ENCODE measurements at regions not wholly inside any gene's neighbourhood (a gene's known extent, or its start where the extent isn't known, plus 50 kb on each side); places are given as distances from the start of the nearest gene placed in this dataset.

GRCh38 chr7:13309535-13309934, 622.1 kb downstream of the ARL4A start:
- peaks cover 27% of the 10 kb centered on the region for H3K9me3 ChIP-seq (ENCODE audit: control insufficient read depth, low read length)
- no peak overlapping the region for H3K4me3 ChIP-seq (ENCODE audit: extremely low read depth, insufficient read depth, low read length, poor library complexity, severe bottlenecking)
- H3K4me1 ChIP-seq (ENCODE audit: control insufficient read depth, insufficient read depth, low read length, poor library complexity, severe bottlenecking), result no peaks in the 10 kb centered on the region
- H3K27ac ChIP-seq (ENCODE audit: low read depth, low read length, severe bottlenecking), result no peak overlapping the region
- H3K36me3 ChIP-seq (ENCODE audit: control insufficient read depth, insufficient read depth, low read length), result no peaks in the 10 kb centered on the region

GRCh38 chr7:13312307-13312706, 624.9 kb downstream of the ARL4A start:
- Histone ChIP-seq H3K36me3 (ENCODE audit: control insufficient read depth, insufficient read depth, low read length) (no peaks in the 10 kb centered on the region), H3K4me3 (ENCODE audit: extremely low read depth, insufficient read depth, low read length, poor library complexity, severe bottlenecking) (no peak overlapping the region), H3K27ac (ENCODE audit: low read depth, low read length, severe bottlenecking) (no peak overlapping the region), H3K9me3 (ENCODE audit: control insufficient read depth, low read length) (peaks cover 31% of the 10 kb centered on the region), H3K4me1 (ENCODE audit: control insufficient read depth, insufficient read depth, low read length, poor library complexity, severe bottlenecking) (no peaks in the 10 kb centered on the region)
- WGBS, 2 experiments (ENCODE audit: insufficient coverage in 2 of 2), result no CpG with 5 or more reads among the region's 5 CpGs

- Histone ChIP-seq H3K4me1 (ENCODE audit: control insufficient read depth, insufficient read depth, low read length, poor library complexity, severe bottlenecking) (no peaks in the 10 kb centered on the region), H3K9me3 (ENCODE audit: control insufficient read depth, low read length) (no peaks in the 10 kb centered on the region), H3K36me3 (ENCODE audit: control insufficient read depth, insufficient read depth, low read length) (no peaks in the 10 kb centered on the region), H3K27ac (ENCODE audit: low read depth, low read length, severe bottlenecking) (no peak overlapping the region), H3K4me3 (ENCODE audit: extremely low read depth, insufficient read depth, low read length, poor library complexity, severe bottlenecking) (no peak overlapping the region)
These were observed 632.9 kb downstream of the ARL4A start for GRCh38 chr7:13320333-13320732.

- H3K4me3 ChIP-seq (ENCODE audit: extremely low read depth, insufficient read depth, low read length, poor library complexity, severe bottlenecking), result no peak overlapping the region
- WGBS, 2 experiments (ENCODE audit: insufficient coverage in 2 of 2), result no CpG with 5 or more reads among the region's 2 CpGs
These were observed 633.9 kb downstream of the ARL4A start for GRCh38 chr7:13321316-13321715.

GRCh38 chr7:13322126-13322525, 634.7 kb downstream of the ARL4A start:
- WGBS, 2 experiments (ENCODE audit: insufficient coverage in 2 of 2), result 29% methylated on average over 1 of the region's 5 CpGs; no CpG with 5 or more reads in 1 of the 2 experiments
- H3K4me3 ChIP-seq (ENCODE audit: extremely low read depth, insufficient read depth, low read length, poor library complexity, severe bottlenecking), result no peak overlapping the region

More at GRCh38 chr7:13321316-13321715, 633.9 kb downstream of the ARL4A start:
- Histone ChIP-seq H3K27ac (ENCODE audit: low read depth, low read length, severe bottlenecking) (no peak overlapping the region), H3K4me1 (ENCODE audit: control insufficient read depth, insufficient read depth, low read length, poor library complexity, severe bottlenecking) (no peaks in the 10 kb centered on the region), H3K9me3 (ENCODE audit: control insufficient read depth, low read length) (no peaks in the 10 kb centered on the region), H3K36me3 (ENCODE audit: control insufficient read depth, insufficient read depth, low read length) (no peaks in the 10 kb centered on the region)

GRCh38 chr7:13327669-13328068, 640.2 kb downstream of the ARL4A start:
- Histone ChIP-seq H3K36me3 (ENCODE audit: control insufficient read depth, insufficient read depth, low read length) (no peaks in the 10 kb centered on the region), H3K4me3 (ENCODE audit: extremely low read depth, insufficient read depth, low read length, poor library complexity, severe bottlenecking) (no peak overlapping the region), H3K27ac (ENCODE audit: low read depth, low read length, severe bottlenecking) (no peak overlapping the region), H3K4me1 (ENCODE audit: control insufficient read depth, insufficient read depth, low read length, poor library complexity, severe bottlenecking) (no peaks in the 10 kb centered on the region), H3K9me3 (ENCODE audit: control insufficient read depth, low read length) (no peaks in the 10 kb centered on the region)
- 70 to 71% methylated on average over 1 of the region's 1 CpG for WGBS, 2 experiments (ENCODE audit: insufficient coverage in 2 of 2)

More at GRCh38 chr7:13322126-13322525, 634.7 kb downstream of the ARL4A start:
- Histone ChIP-seq H3K9me3 (ENCODE audit: control insufficient read depth, low read length) (no peaks in the 10 kb centered on the region), H3K36me3 (ENCODE audit: control insufficient read depth, insufficient read depth, low read length) (no peaks in the 10 kb centered on the region), H3K4me1 (ENCODE audit: control insufficient read depth, insufficient read depth, low read length, poor library complexity, severe bottlenecking) (no peaks in the 10 kb centered on the region), H3K27ac (ENCODE audit: low read depth, low read length, severe bottlenecking) (no peak overlapping the region)

- no peak overlapping the region for H3K27ac ChIP-seq (ENCODE audit: low read depth, low read length, severe bottlenecking)
- no peaks in the 10 kb centered on the region for H3K36me3 ChIP-seq (ENCODE audit: control insufficient read depth, insufficient read depth, low read length)
- no peak overlapping the region for H3K4me3 ChIP-seq (ENCODE audit: extremely low read depth, insufficient read depth, low read length, poor library complexity, severe bottlenecking)
- no peaks in the 10 kb centered on the region for H3K4me1 ChIP-seq (ENCODE audit: control insufficient read depth, insufficient read depth, low read length, poor library complexity, severe bottlenecking)
- no CpG with 5 or more reads among the region's 1 CpG for WGBS, 2 experiments (ENCODE audit: insufficient coverage in 2 of 2)
- H3K9me3 ChIP-seq (ENCODE audit: control insufficient read depth, low read length), result no peaks in the 10 kb centered on the region
These were observed 645.9 kb downstream of the ARL4A start for GRCh38 chr7:13333371-13333770.

- no CpG with 5 or more reads among the region's 4 CpGs for WGBS, 2 experiments (ENCODE audit: insufficient coverage in 2 of 2)
- Histone ChIP-seq H3K9me3 (ENCODE audit: control insufficient read depth, low read length) (no peaks in the 10 kb centered on the region), H3K4me3 (ENCODE audit: extremely low read depth, insufficient read depth, low read length, poor library complexity, severe bottlenecking) (no peak overlapping the region), H3K36me3 (ENCODE audit: control insufficient read depth, insufficient read depth, low read length) (no peaks in the 10 kb centered on the region), H3K4me1 (ENCODE audit: control insufficient read depth, insufficient read depth, low read length, poor library complexity, severe bottlenecking) (no peaks in the 10 kb centered on the region), H3K27ac (ENCODE audit: low read depth, low read length, severe bottlenecking) (no peak overlapping the region)
These were observed 648.8 kb downstream of the ARL4A start for GRCh38 chr7:13336227-13336626.

GRCh38 chr7:13352677-13353076, 636.8 kb downstream of the ETV1 start:
- no peak overlapping the region for H3K27ac ChIP-seq (ENCODE audit: low read depth, low read length, severe bottlenecking)
- no peaks in the 10 kb centered on the region for H3K4me1 ChIP-seq (ENCODE audit: control insufficient read depth, insufficient read depth, low read length, poor library complexity, severe bottlenecking)
- H3K9me3 ChIP-seq (ENCODE audit: control insufficient read depth, low read length), result no peaks in the 10 kb centered on the region
- no peaks in the 10 kb centered on the region for H3K36me3 ChIP-seq (ENCODE audit: control insufficient read depth, insufficient read depth, low read length)
- WGBS, 2 experiments (ENCODE audit: insufficient coverage in 2 of 2), result no CpG with 5 or more reads among the region's 1 CpG
- H3K4me3 ChIP-seq (ENCODE audit: extremely low read depth, insufficient read depth, low read length, poor library complexity, severe bottlenecking), result no peak overlapping the region

GRCh38 chr7:13359656-13360055, 629.8 kb downstream of the ETV1 start:
- no peaks in the 10 kb centered on the region for H3K4me1 ChIP-seq (ENCODE audit: control insufficient read depth, insufficient read depth, low read length, poor library complexity, severe bottlenecking)
- no peak overlapping the region for H3K4me3 ChIP-seq (ENCODE audit: extremely low read depth, insufficient read depth, low read length, poor library complexity, severe bottlenecking)
- 78 to 82% methylated on average over 8 to 9 of the region's 10 CpGs for WGBS, 2 experiments (ENCODE audit: insufficient coverage in 2 of 2)
- H3K27ac ChIP-seq (ENCODE audit: low read depth, low read length, severe bottlenecking), result no peak overlapping the region
- no peaks in the 10 kb centered on the region for H3K36me3 ChIP-seq (ENCODE audit: control insufficient read depth, insufficient read depth, low read length)
- H3K9me3 ChIP-seq (ENCODE audit: control insufficient read depth, low read length), result no peaks in the 10 kb centered on the region

- no peaks in the 10 kb centered on the region for H3K4me1 ChIP-seq (ENCODE audit: control insufficient read depth, insufficient read depth, low read length, poor library complexity, severe bottlenecking)
These were observed 602.7 kb downstream of the ETV1 start for GRCh38 chr7:13386741-13387140.

GRCh38 chr7:13407911-13408310, 581.6 kb downstream of the ETV1 start:
- no peaks in the 10 kb centered on the region for H3K36me3 ChIP-seq (ENCODE audit: control insufficient read depth, insufficient read depth, low read length)
- no peak overlapping the region for H3K4me3 ChIP-seq (ENCODE audit: extremely low read depth, insufficient read depth, low read length, poor library complexity, severe bottlenecking)
- no peak overlapping the region for H3K27ac ChIP-seq (ENCODE audit: low read depth, low read length, severe bottlenecking)
- 93% methylated on average over 2 of the region's 2 CpGs; no CpG with 5 or more reads in 1 of the 2 experiments for WGBS, 2 experiments (ENCODE audit: insufficient coverage in 2 of 2)
- no peaks in the 10 kb centered on the region for H3K4me1 ChIP-seq (ENCODE audit: control insufficient read depth, insufficient read depth, low read length, poor library complexity, severe bottlenecking)
- H3K9me3 ChIP-seq (ENCODE audit: control insufficient read depth, low read length), result no peaks in the 10 kb centered on the region

More at GRCh38 chr7:13386741-13387140, 602.7 kb downstream of the ETV1 start:
- Histone ChIP-seq H3K27ac (ENCODE audit: low read depth, low read length, severe bottlenecking) (no peak overlapping the region), H3K36me3 (ENCODE audit: control insufficient read depth, insufficient read depth, low read length) (no peaks in the 10 kb centered on the region), H3K9me3 (ENCODE audit: control insufficient read depth, low read length) (no peaks in the 10 kb centered on the region), H3K4me3 (ENCODE audit: extremely low read depth, insufficient read depth, low read length, poor library complexity, severe bottlenecking) (no peak overlapping the region)
- no CpG with 5 or more reads among the region's 1 CpG for WGBS, 2 experiments (ENCODE audit: insufficient coverage in 2 of 2)
